ENCODE measurements at regions not wholly inside any gene's neighbourhood (a gene's known extent, or its start where the extent isn't known, plus 50 kb on each side); places are given as distances from the start of the nearest gene placed in this dataset.

DNA sequence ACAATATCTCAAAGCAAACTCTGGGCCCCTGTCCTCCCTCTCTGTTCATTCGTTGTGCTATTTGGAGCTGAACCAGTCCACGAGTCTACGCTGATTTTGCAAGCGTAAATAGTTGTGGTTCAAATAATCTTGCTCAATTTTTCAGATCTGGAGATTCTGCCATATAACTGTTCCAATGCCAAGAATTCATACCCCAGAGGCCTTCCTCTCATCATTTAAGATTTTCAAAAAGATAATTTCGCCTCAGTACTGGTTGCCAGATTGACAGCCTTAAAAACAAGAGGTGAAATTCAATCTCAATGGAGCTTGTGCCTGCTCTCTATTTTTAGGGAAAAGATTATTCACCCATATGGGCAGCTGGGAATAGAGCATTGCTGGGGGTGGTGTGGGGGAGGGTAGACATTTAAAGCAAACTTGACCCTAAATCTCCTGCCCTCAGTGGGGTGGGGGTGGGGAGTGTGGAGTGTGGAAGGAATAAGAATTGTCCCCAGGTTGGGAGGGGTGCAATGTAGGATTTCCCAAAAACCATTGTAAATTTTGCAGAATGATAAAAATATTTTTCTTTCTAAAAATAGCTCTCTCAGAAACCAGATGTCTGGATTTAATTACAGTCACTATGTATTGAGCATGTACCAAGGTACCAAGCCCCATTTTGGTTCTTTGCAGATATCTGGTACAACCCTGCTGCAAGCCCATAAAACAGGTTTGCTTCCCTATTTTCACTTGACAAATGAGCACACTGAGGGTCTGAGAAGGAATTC, 104.7 kb upstream of the EEPD1 start:
- intact Hi-C loops (cut with DNase I; ENCODE audit: low total_unique reads) = no loop called here
- Histone ChIP-seq H3K9me3 (no peaks in the 10 kb centered on the region), H3K27me3 (no peaks in the 10 kb centered on the region), H3K27ac (peak overlapping the region; percentile 79 to 85), H3K36me3 (no peaks in the 10 kb centered on the region), H3K4me3 (no peak overlapping the region), H3K4me1 (peaks cover 12 to 18% of the 10 kb centered on the region in 2 donors)
- peak in 1 of 2 donors; percentile 67 for DNase-seq (ENCODE audit: low spot score in 2 of 2)
- TF ChIP-seq POLR2AphosphoS5 (IDR thresholded peaks at IDR 0.05) (peak in 2 of 3 donors; percentile 78 to 91), CTCF (IDR thresholded peaks at IDR 0.05) (no peak)

DNA sequence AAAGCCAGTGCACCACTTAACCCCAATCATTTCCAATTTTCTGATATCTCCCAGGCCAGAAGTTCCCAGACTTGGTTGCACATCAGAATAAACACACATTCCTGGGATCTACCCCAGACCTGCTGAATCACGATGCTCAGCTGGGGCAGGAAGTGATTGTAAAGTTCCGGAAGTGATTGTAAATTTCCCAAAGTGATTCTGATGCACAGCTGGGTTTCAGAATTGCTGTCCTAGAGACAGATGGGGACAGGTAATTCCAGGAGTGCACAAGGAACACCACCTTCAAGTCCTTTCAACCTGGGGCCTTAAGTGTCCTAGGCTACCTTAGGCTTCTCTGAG, 104.2 kb upstream of the EEPD1 start:
- no peak for DNase-seq (ENCODE audit: low spot score in 2 of 2)
- H3K36me3 ChIP-seq = no peaks in the 10 kb centered on the region
- intact Hi-C loops (cut with DNase I; ENCODE audit: low total_unique reads) = no loop called here
- H3K27me3 ChIP-seq = no peaks in the 10 kb centered on the region
- H3K4me1 ChIP-seq = peaks cover 12 to 18% of the 10 kb centered on the region in 2 donors
- no peak for TF ChIP-seq POLR2AphosphoS5 (IDR thresholded peaks at IDR 0.05)
- no peak for TF ChIP-seq POLR2A (IDR thresholded peaks at IDR 0.05)
- no peak for TF ChIP-seq CTCF (IDR thresholded peaks at IDR 0.05)
- no peaks in the 10 kb centered on the region for H3K9me3 ChIP-seq
- peak overlapping the region; percentile 65 to 85 for H3K27ac ChIP-seq
- H3K4me3 ChIP-seq = no peak overlapping the region

GRCh38 chr7:36051501-36051900, 101.6 kb upstream of the EEPD1 start:
- intact Hi-C loops (cut with DNase I; ENCODE audit: low total_unique reads) = no loop called here
- no peaks in the 10 kb centered on the region for H3K27me3 ChIP-seq
- TF ChIP-seq CTCF (IDR thresholded peaks at IDR 0.05) (no peak), POLR2A (IDR thresholded peaks at IDR 0.05) (no peak), POLR2AphosphoS5 (IDR thresholded peaks at IDR 0.05) (no peak)

DNA sequence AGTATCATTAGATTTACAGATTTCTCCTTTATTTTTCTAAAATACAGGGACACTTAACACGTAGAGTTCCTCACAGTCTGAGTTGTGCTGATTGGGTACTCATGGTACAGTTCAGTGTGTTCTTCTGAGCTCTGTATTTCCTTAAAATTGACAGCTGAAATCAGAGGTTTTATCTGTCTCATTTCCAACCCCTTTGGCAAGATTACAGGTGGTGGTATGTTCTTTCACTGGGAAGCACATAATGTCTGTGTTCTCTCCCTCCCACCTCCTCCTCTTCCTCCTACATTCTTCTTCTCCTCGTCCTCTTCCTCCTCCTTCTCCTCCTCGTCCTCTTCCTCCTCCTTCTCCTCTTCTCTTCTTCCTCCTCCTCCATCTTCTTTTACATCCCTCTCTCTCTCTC, 99.5 kb upstream of the EEPD1 start:
- no peaks in the 10 kb centered on the region for H3K9me3 ChIP-seq
- no peak overlapping the region for H3K4me3 ChIP-seq
- H3K27me3 ChIP-seq = no peaks in the 10 kb centered on the region
- H3K4me1 ChIP-seq = peaks cover 0 to 2% of the 10 kb centered on the region in 2 donors
- H3K27ac ChIP-seq = no peak overlapping the region
- no peak for DNase-seq (ENCODE audit: low spot score in 2 of 2)
- H3K36me3 ChIP-seq = no peaks in the 10 kb centered on the region
- no peak for TF ChIP-seq CTCF (IDR thresholded peaks at IDR 0.05)
- TF ChIP-seq POLR2AphosphoS5 (IDR thresholded peaks at IDR 0.05) = no peak
- no peak for TF ChIP-seq POLR2A (IDR thresholded peaks at IDR 0.05)
- intact Hi-C loops (cut with DNase I; ENCODE audit: low total_unique reads) = no loop called here

More at GRCh38 chr7:36051501-36051900, 101.6 kb upstream of the EEPD1 start:
- Histone ChIP-seq H3K27ac (no peak overlapping the region), H3K9me3 (no peaks in the 10 kb centered on the region), H3K4me3 (no peak overlapping the region), H3K36me3 (no peaks in the 10 kb centered on the region), H3K4me1 (peaks cover 12 to 18% of the 10 kb centered on the region in 2 donors)
- no peak for DNase-seq (ENCODE audit: low spot score in 2 of 2)

GRCh38 chr7:36054637-36055036, 98.4 kb upstream of the EEPD1 start:
- Histone ChIP-seq H3K4me1 (no peaks in the 10 kb centered on the region), H3K9me3 (no peaks in the 10 kb centered on the region), H3K4me3 (no peak overlapping the region), H3K36me3 (no peaks in the 10 kb centered on the region), H3K27ac (no peak overlapping the region), H3K27me3 (no peaks in the 10 kb centered on the region)
- intact Hi-C loops (cut with DNase I; ENCODE audit: low total_unique reads) = no loop called here
- TF ChIP-seq POLR2A (IDR thresholded peaks at IDR 0.05) (no peak), CTCF (IDR thresholded peaks at IDR 0.05) (no peak), POLR2AphosphoS5 (IDR thresholded peaks at IDR 0.05) (no peak)
- no peak for DNase-seq (ENCODE audit: low spot score in 2 of 2)

Data from breast epithelium (tissue), 4 donors.